OCI-LY3 (cell line): ENCODE measurements at regions not wholly inside any gene's neighbourhood (a gene's known extent, or its start where the extent isn't known, plus 50 kb on each side); places are given as distances from the start of the nearest gene placed in this dataset.

Experiments used
- H2AFZ ChIP-seq: fragments of 200-600, 300-600 bp; shearing (Covaris generic); 2 replicates; pipeline ENCODE4 v1.6.0; 2014; ENCODE audit warnings: antibody characterized with exemption, low read depth, low read length
- H3K27ac ChIP-seq: fragments of 200-600, 300-600 bp; sonication (generic); 2 replicates; pipeline ENCODE4 v1.5.1; 2014; ENCODE audit warnings: mild to moderate bottlenecking, low read length, moderate library complexity, mixed read lengths
- H3K27me3 ChIP-seq: fragments of 200-600, 300-600 bp; sonication (generic); 2 replicates; pipeline ENCODE4 v1.6.1; 2014; ENCODE audit warnings: low read depth, low read length, mixed read lengths
- H3K36me3 ChIP-seq: fragments of 200-600, 300-600 bp; sonication (generic); replicated peaks from 2 replicates; pipeline ENCODE3; 2014; ENCODE audit warnings: low read depth, low read length, mixed read lengths
- H3K4me1 ChIP-seq: fragments of 300-600, 200-600 bp; sonication (generic); 2 replicates; pipeline ENCODE4 v1.6.1; 2014; ENCODE audit warnings: low read length, mixed read lengths
- H3K4me2 ChIP-seq: fragments of 200-600, 300-600 bp; sonication (generic); 2 replicates; pipeline ENCODE4 v1.6.1; 2014; ENCODE audit warnings: low read length, mixed read lengths
- H3K4me3 ChIP-seq: fragments of 300-600, 200-600 bp; sonication (generic); 2 replicates; pipeline ENCODE4 v1.5.1; 2014; ENCODE audit warnings: antibody characterized with exemption, mild to moderate bottlenecking, low read length, moderate library complexity
- H3K79me2 ChIP-seq: fragments of 300-600, 200-600 bp; shearing (Covaris generic); 2 replicates; pipeline ENCODE4 v1.6.1; 2014; ENCODE audit warnings: mild to moderate bottlenecking, low read length, mixed read lengths
- H3K9ac ChIP-seq: fragments of 300-600, 200-600 bp; shearing (Covaris generic); 2 replicates; pipeline ENCODE4 v1.6.0; 2014; ENCODE audit warnings: mild to moderate bottlenecking, low read length, moderate library complexity
- H3K9me3 ChIP-seq: fragments of 200-600, 300-600 bp; shearing (Covaris generic); 2 replicates; pipeline ENCODE4 v1.6.1; 2014; ENCODE audit warnings: low read length, mixed read lengths; ENCODE audit not compliant: insufficient read depth
- H4K20me1 ChIP-seq: fragments of 200-600, 300-600 bp; sonication (generic); 2 replicates; pipeline ENCODE4 v1.6.1; 2016; ENCODE audit warnings: low read length, mixed read lengths; ENCODE audit not compliant: insufficient read depth
- CTCF ChIP-seq: fragments of 200-600, 300-600 bp; sonication (generic); IDR thresholded peaks from 2 replicates; pipeline ENCODE4 v1.5.1; 2014; ENCODE audit warnings: antibody characterized with exemption, low read length, low read depth
- EZH2phosphoT487 ChIP-seq: fragments of 200-600 bp; shearing (Covaris generic); IDR thresholded peaks from 2 replicates; pipeline ENCODE4 v1.6.1; 2018; ENCODE audit warnings: antibody characterized with exemption, mixed run types, low read depth

GRCh38 chr4:23707652-23708026 is 182.2 kb downstream of the PPARGC1A start:
- H2AFZ ChIP-seq: no peak overlapping the region
- no peaks in the 10 kb centered on the region for H3K27me3 ChIP-seq
- no peaks in the 10 kb centered on the region for H4K20me1 ChIP-seq
- H3K4me3 ChIP-seq: no peak overlapping the region
- no peaks in the 10 kb centered on the region for H3K4me1 ChIP-seq
- no peaks in the 10 kb centered on the region for H3K9me3 ChIP-seq
- H3K27ac ChIP-seq: no peak overlapping the region
- H3K36me3 ChIP-seq: no peaks in the 10 kb centered on the region
- H3K9ac ChIP-seq: no peak overlapping the region
- H3K79me2 ChIP-seq: no peaks in the 10 kb centered on the region
- TF ChIP-seq EZH2phosphoT487 (no peak), CTCF (no peak)
- H3K4me2 ChIP-seq: no peak overlapping the region

GRCh38 chr4:23706972-23707651 is 182.7 kb downstream of the PPARGC1A start:
- Histone ChIP-seq H3K9ac (no peak overlapping the region), H3K4me2 (no peak overlapping the region), H3K4me1 (no peaks in the 10 kb centered on the region), H3K27ac (no peak overlapping the region), H3K27me3 (no peaks in the 10 kb centered on the region), H3K9me3 (no peaks in the 10 kb centered on the region), H3K4me3 (no peak overlapping the region), H2AFZ (no peak overlapping the region), H3K79me2 (no peaks in the 10 kb centered on the region), H4K20me1 (no peaks in the 10 kb centered on the region), H3K36me3 (no peaks in the 10 kb centered on the region)
- TF ChIP-seq CTCF: no peak
- no peak for TF ChIP-seq EZH2phosphoT487

GRCh38 chr4:23700197-23700596 is 189.7 kb downstream of the PPARGC1A start:
- H4K20me1 ChIP-seq: no peaks in the 10 kb centered on the region
- no peak overlapping the region for H3K9ac ChIP-seq
- H3K4me3 ChIP-seq: no peak overlapping the region
- no peak overlapping the region for H3K4me2 ChIP-seq
- no peak overlapping the region for H2AFZ ChIP-seq
- H3K36me3 ChIP-seq: no peaks in the 10 kb centered on the region
- no peaks in the 10 kb centered on the region for H3K79me2 ChIP-seq
- H3K27me3 ChIP-seq: no peaks in the 10 kb centered on the region
- TF ChIP-seq CTCF (no peak), EZH2phosphoT487 (no peak)
- H3K4me1 ChIP-seq: no peaks in the 10 kb centered on the region
- no peak overlapping the region for H3K27ac ChIP-seq
- H3K9me3 ChIP-seq: no peaks in the 10 kb centered on the region

- H3K9me3 ChIP-seq: no peaks in the 10 kb centered on the region
- H3K79me2 ChIP-seq: no peaks in the 10 kb centered on the region
- no peaks in the 10 kb centered on the region for H3K36me3 ChIP-seq
- H4K20me1 ChIP-seq: no peaks in the 10 kb centered on the region
- H3K27ac ChIP-seq: no peak overlapping the region
- H3K4me1 ChIP-seq: no peaks in the 10 kb centered on the region
- no peak overlapping the region for H3K4me2 ChIP-seq
- no peak overlapping the region for H3K9ac ChIP-seq
- TF ChIP-seq EZH2phosphoT487 (no peak), CTCF (no peak)
- no peaks in the 10 kb centered on the region for H3K27me3 ChIP-seq
- H3K4me3 ChIP-seq: no peak overlapping the region
- no peak overlapping the region for H2AFZ ChIP-seq
Measured at GRCh38 chr4:23697722-23698121, 192.1 kb downstream of the PPARGC1A start.
